HG03039 (cell line): ENCODE measurements at regions not wholly inside any gene's neighbourhood (a gene's known extent, or its start where the extent isn't known, plus 50 kb on each side); places are given as distances from the start of the nearest gene placed in this dataset.

Source experiments
- ATAC-seq: cut with Tn5 transposase; IDR thresholded peaks from one replicate; pipeline ENCODE4 v1.9.1; 2021; ENCODE audit warnings: mild to moderate bottlenecking, moderate library complexity; ENCODE audit not compliant: unreplicated experiment

- ATAC-seq, result no peak
These were observed 104.2 kb upstream of the PFN2 start for GRCh38 chr3:150074697-150075416.

GRCh38 chr3:150074277-150074676 lies 103.6 kb upstream of the PFN2 start:
- no peak for ATAC-seq

GRCh38 chr3:150073513-150073912 lies 102.8 kb upstream of the PFN2 start:
- no peak for ATAC-seq

- ATAC-seq, result no peak
These were observed 102.3 kb upstream of the PFN2 start for GRCh38 chr3:150073031-150073430.

DNA sequence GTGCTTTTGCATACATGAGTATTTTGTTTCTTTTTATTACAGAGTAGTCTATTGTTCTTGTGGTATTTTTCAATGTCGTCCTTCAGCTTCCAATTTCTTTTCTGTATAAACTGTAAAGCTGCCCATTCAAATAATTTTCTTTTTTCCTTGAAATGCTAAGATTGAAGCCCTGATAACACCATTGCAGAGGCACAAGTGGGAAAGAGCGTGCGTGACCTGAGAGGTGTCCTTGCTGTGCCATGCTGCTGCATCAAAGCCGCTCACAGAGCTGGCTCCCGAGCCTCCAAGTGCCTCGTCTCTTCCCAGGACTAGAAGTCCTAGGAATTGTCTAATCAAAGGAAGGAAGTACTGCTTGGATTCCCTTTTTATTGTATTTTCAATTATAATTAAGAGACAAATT lies 101.9 kb upstream of the PFN2 start:
- no peak for ATAC-seq

GRCh38 chr3:150070271-150070670 lies 99.6 kb upstream of the PFN2 start:
- no peak for ATAC-seq

GRCh38 chr3:150069633-150070032 lies 98.9 kb upstream of the PFN2 start:
- no peak for ATAC-seq

- no peak for ATAC-seq
These were observed 98.4 kb upstream of the PFN2 start for GRCh38 chr3:150069154-150069527.

- ATAC-seq, result no peak
These were observed 97.9 kb upstream of the PFN2 start for GRCh38 chr3:150068440-150069153.

DNA sequence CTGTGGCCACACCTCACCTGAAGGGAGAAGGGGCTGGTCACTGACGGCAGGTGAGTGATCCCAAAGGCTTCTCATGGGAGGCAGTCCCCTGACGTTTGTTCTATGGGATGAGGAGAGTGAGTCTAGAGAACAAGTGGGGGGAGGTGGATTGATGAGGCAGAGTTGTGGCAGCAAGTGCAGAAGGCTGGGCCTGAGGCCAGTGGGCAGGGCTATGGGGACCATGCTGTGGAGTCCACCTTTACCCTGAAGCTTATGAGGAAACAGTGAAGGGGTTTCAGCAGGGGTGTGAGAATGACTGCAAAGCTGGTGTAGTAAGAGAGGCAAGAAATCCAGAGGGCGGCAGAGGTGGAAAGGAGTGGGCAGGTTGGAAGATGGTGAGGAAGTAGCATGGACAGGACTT lies 96.9 kb upstream of the PFN2 start:
- no peak for ATAC-seq

GRCh38 chr3:150064971-150065370 lies 94.3 kb upstream of the PFN2 start:
- no peak for ATAC-seq

DNA sequence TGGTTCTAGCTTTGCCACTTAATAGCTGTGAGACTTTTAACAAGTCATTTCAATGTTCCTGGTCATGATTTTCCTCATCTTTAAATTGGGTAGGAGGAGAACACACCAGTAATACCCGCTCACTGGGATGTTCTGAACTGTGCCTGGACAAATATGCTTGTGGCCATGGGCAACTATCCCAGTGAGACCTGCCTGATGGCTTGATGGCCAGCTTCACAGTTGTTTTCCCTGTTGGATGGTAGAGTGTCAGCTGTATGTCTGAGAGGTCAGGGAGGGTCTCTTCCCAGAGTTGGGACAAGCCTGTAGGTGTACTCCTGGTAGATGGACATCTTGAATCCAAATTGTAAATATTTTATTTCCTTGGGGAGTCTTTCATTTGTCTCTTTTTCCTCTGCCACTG lies 92.5 kb upstream of the PFN2 start:
- ATAC-seq, result no peak

GRCh38 chr3:150062492-150062891 lies 91.8 kb upstream of the PFN2 start:
- ATAC-seq, result no peak

- no peak for ATAC-seq
These were observed 90.8 kb upstream of the PFN2 start for GRCh38 chr3:150061288-150062024.

DNA sequence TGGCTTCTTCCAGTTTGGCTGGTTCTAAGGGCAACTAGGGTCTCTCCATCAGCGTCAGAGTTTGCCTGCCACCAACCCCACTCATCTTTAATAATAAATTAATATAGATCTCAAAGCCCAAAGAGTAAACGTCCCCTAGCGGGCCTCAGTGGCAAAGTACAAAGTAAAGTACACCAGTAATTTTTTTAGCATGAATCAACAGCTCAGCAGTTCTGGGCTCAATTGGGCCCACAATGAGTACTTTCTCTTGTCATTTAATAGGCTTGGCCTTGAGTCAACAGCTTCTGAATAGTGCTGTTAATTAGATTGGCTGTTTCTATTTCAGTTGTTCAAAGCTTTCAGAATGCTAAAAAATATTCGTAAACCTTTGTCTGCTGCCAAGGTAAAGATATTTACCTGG lies 89.0 kb upstream of the PFN2 start:
- no peak for ATAC-seq

DNA sequence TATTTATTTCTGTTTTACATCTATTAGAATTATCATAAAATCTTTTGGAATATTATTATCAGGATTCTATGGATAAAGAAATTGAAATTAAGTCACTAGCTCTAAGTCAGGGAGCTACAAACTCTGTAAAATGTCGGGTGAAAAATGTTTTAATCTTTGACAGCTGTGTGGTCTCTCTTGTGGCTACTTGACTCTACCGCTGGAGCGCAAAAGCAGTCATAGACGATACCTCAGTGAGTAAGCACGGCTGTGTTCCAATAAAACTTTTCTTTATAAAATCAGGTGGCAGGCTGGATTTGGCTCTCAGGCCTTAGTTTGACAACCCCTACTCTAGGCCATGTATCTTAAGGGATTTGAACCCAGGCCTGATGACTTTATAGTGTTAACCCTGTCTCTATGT lies 88.5 kb upstream of the PFN2 start:
- ATAC-seq, result no peak

DNA sequence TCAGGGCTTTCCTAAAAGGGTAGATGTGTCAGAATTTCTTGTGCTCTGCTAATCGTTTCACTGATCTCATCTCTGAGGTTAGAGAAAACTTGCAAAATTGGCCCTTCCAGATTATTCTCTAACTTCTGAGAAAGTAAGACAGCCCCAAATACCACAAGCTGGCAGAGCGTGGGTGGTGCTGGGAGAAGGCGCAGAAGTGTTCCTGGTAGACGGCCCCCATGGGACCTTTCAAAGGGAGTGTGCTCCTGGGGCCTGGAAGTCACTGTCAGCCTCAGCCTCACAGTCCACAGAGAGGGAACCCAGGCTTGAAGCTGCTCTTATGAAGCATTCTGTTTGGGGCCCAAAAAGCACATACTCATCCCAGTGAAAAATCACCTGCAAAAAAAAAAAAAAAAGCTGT lies 86.5 kb upstream of the PFN2 start:
- ATAC-seq, result no peak

GRCh38 chr3:150055332-150055731 lies 84.6 kb upstream of the PFN2 start:
- ATAC-seq, result no peak

DNA sequence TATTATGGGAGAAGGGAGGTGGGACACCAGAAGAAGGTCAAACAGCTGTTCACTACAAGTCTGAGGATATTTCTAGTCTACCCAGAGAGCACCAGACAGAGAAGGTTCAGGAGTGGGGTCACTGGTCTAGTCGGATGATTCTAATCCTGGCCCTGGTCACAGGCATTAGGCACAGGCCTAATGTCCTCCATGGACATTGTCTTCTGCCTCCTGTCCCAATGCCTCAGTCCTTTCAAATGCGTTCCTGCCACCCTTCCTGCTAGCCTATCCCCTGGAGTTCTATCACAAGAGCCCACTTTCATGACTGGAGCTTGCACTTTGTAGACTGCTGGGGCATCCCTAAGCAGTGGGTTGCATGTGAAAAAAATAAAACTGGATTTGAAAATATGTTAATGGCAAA lies 83.9 kb upstream of the PFN2 start:
- ATAC-seq, result no peak

DNA sequence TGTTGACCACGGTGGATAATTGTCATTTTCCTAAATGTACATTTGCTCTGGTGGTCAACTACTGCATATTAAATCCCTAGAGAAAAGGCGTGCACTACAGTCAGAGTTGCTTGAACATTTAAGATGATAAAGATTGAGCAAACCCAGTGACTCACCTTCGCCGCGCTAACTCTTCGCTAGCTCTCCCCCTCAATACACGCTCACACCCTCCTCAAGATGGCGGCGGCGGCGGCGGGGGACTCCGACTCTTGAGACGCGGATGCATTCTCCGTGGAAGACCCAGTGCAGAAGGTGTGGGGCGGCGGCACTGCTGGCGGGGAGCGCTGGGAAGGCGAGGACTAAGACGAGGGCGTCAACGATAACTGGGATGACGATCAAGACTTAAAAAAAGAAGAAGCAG lies 79.8 kb upstream of the PFN2 start:
- ATAC-seq, result no peak

GRCh38 chr3:150049317-150049716 lies 78.6 kb upstream of the PFN2 start:
- ATAC-seq, result no peak

DNA sequence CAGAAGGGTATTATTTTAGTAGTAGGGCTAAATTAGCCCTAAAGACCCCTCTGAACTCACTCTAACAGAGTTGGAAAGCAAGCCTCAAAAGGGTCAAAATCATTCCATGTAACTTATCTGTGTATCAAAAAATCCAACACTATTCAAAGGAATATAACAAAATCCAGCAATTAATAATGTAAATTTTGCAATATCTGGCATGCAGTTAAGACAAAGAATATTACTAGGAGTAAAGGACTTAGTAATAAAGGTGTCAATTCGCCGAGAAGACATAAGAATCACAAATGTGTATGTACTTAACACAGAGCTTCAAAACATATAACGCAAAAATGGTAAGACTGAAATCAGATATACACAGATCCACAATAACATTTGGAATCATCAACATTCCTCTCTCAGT lies 71.2 kb upstream of the PFN2 start:
- ATAC-seq, result no peak
